Fibroblast of lung (primary cell): ENCODE measurements at regions not wholly inside any gene's neighbourhood (a gene's known extent, or its start where the extent isn't known, plus 50 kb on each side); places are given as distances from the start of the nearest gene placed in this dataset.

Source experiments
- DNase-seq, 2 donors: peaks; one replicate each; pipeline versions ENCODE4 v3.0.0 to v3.0.0-alpha.2; 2010; ENCODE audit warnings: low read depth in 2 of 2
- H2AFZ ChIP-seq: 2 replicates; pipeline ENCODE4 v1.5.1; 2012; ENCODE audit warnings: low read length, control low read depth, inconsistent platforms
- H3K27ac ChIP-seq: 2 replicates; pipeline ENCODE4 v1.5.1; 2011; ENCODE audit warnings: low read length, control low read depth; ENCODE audit not compliant: insufficient read depth
- H3K27me3 ChIP-seq: 2 replicates; pipeline ENCODE4 v1.5.1; 2011; ENCODE audit warnings: mild to moderate bottlenecking, low read length; ENCODE audit not compliant: control insufficient read depth, insufficient read depth
- H3K36me3 ChIP-seq: 2 replicates; pipeline ENCODE4 v1.5.1; 2011; ENCODE audit warnings: low read length; ENCODE audit not compliant: control insufficient read depth, insufficient read depth
- H3K4me1 ChIP-seq: 2 replicates; pipeline ENCODE4 v1.5.1; 2011; ENCODE audit warnings: low read length; ENCODE audit not compliant: control insufficient read depth, insufficient read depth; ENCODE audit errors: extremely low read depth
- H3K4me2 ChIP-seq: 2 replicates; pipeline ENCODE4 v1.5.1; 2011; ENCODE audit warnings: low read length, control low read depth; ENCODE audit not compliant: insufficient read depth; ENCODE audit errors: extremely low read depth
- H3K4me3 ChIP-seq, 4 experiments: fragments of 200-600 bp in 1 of 4; sonication (generic) in 1 of 4; replicated peaks in 1 of 4; 2 replicates each; pipeline ENCODE4 v1.5.1; 2011 to 2016; ENCODE audit warnings: low read length in 4 of 4, low read depth in 3 of 4, mild to moderate bottlenecking in 3 of 4, control low read depth in 2 of 4, inconsistent platforms in 1 of 4, mixed read lengths in 1 of 4; ENCODE audit not compliant: insufficient read depth in 1 of 4; ENCODE audit errors: control extremely low read depth in 1 of 4
- H3K79me2 ChIP-seq: 2 replicates; pipeline ENCODE4 v1.5.1; 2012; ENCODE audit warnings: mild to moderate bottlenecking, low read length, inconsistent platforms; ENCODE audit not compliant: control insufficient read depth, insufficient read depth
- H3K9ac ChIP-seq: 2 replicates; pipeline ENCODE4 v1.5.1; 2011; ENCODE audit warnings: mild to moderate bottlenecking, low read length, control low read depth; ENCODE audit not compliant: insufficient read depth
- H3K9me3 ChIP-seq: 2 replicates; pipeline ENCODE4 v1.5.1; 2012; ENCODE audit warnings: low read depth, low read length; ENCODE audit not compliant: control insufficient read depth, insufficient read depth
- H4K20me1 ChIP-seq: 2 replicates; pipeline ENCODE4 v1.5.1; 2011; ENCODE audit warnings: low read length; ENCODE audit not compliant: control insufficient read depth, insufficient read depth; ENCODE audit errors: extremely low read depth
- EZH2 ChIP-seq: IDR thresholded peaks from 2 replicates; pipeline ENCODE4 v1.5.1; 2012; ENCODE audit warnings: low read length, control low read depth, mild to moderate bottlenecking; ENCODE audit errors: missing control alignments
- TF ChIP-seq, protein P1 (sequence below), 2 donors: IDR thresholded peaks in 1 of 2; conservative IDR thresholded peaks in 1 of 2; 1 replicate in 1 of 2; 2 replicates in 1 of 2; pipeline ENCODE4 v1.5.1; 2011 to 2012; ENCODE audit warnings: low read length in 2 of 2, control low read depth in 1 of 2, inconsistent platforms in 1 of 2, low read depth in 1 of 2, mild to moderate bottlenecking in 1 of 2

DNA sequence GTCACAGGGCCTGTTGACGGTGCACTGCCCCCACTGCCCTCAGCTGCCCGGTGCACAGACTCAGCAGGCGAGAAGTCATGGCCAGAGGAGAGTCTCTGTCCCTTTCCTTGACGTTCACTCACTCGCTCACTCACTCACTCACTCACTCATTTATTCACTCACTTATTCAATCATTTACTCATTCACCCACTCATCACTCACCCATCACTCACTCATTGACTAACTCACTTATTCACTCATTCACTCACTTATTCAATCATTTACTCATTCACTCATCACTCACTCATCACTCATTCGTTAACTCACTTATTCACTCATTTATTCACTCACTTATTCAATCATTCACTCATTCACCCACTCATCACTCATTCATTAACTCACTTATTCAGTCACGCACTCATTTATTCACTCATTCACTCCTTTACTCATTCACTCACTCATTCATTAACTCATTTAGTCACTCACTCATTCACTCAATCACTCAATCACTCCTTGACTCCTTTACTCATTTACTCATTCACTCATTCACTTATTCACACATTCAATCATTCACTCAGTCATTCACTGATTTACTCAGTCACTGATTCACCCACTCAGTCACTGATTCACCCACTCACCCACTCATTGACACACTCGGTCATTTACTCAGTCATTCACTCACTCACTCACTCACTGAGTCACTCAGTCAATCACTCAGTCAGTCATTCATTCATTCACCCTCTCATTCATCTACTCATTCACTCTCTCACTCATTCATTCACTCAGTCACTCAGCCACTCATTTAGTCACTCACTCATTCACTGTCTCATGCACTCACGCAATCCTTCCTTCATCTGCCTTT lies 1193.5 kb downstream of the BRD1 start:
- H2AFZ ChIP-seq, result no peak overlapping the region
- no peak for DNase-seq
- no peaks in the 10 kb centered on the region for H3K4me1 ChIP-seq
- no peak overlapping the region for H3K9ac ChIP-seq
- no peaks in the 10 kb centered on the region for H4K20me1 ChIP-seq
- H3K4me3 ChIP-seq, result no peak overlapping the region
- H3K27ac ChIP-seq, result no peak overlapping the region
- TF ChIP-seq EZH2, result no peak
- TF ChIP-seq, protein P1, sequence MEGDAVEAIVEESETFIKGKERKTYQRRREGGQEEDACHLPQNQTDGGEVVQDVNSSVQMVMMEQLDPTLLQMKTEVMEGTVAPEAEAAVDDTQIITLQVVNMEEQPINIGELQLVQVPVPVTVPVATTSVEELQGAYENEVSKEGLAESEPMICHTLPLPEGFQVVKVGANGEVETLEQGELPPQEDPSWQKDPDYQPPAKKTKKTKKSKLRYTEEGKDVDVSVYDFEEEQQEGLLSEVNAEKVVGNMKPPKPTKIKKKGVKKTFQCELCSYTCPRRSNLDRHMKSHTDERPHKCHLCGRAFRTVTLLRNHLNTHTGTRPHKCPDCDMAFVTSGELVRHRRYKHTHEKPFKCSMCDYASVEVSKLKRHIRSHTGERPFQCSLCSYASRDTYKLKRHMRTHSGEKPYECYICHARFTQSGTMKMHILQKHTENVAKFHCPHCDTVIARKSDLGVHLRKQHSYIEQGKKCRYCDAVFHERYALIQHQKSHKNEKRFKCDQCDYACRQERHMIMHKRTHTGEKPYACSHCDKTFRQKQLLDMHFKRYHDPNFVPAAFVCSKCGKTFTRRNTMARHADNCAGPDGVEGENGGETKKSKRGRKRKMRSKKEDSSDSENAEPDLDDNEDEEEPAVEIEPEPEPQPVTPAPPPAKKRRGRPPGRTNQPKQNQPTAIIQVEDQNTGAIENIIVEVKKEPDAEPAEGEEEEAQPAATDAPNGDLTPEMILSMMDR (conservative IDR thresholded peaks at IDR 0.05 in 1 of 2, IDR thresholded peaks at IDR 0.05 in 1 of 2; ENCODE audit: low read depth in 1 of 2, low read length in 2 of 2), result no peak
- no peaks in the 10 kb centered on the region for H3K36me3 ChIP-seq
- no peak overlapping the region for H3K4me2 ChIP-seq
- H3K27me3 ChIP-seq, result no peaks in the 10 kb centered on the region
- no peaks in the 10 kb centered on the region for H3K9me3 ChIP-seq
- no peaks in the 10 kb centered on the region for H3K79me2 ChIP-seq

DNA sequence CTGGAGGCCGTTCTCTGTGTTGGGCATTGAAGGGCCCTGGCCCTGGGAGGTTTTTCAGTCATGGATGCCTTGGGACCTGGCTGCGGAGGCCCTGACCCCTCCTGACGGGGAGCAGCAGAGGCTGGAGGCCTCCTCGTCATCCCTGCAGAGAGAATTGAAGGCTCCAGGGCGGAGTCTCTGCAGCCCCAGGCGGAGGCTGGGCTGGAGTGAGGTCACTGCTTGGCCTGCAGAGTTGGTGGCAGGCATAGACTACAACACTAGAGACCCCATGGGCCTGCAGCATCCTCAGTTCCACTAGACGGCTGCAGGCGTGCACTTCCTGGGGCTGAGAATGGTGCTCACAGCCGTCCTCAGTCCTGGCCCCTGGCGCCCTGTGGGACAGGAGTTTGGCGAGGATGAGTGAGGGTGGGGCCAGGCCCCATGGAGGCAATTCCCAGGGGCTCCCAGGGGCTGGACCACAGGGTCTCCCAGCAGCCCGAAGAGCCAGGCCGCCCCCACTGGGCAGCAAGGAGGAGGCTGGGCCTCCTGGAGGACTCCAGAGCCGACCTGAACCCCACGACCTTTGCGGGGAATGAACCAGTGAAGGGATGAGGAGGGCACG lies 1194.9 kb downstream of the BRD1 start:
- H3K4me3 ChIP-seq, result no peak overlapping the region
- no peak overlapping the region for H3K4me2 ChIP-seq
- no peaks in the 10 kb centered on the region for H3K36me3 ChIP-seq
- H3K27ac ChIP-seq, result no peak overlapping the region
- H3K79me2 ChIP-seq, result no peaks in the 10 kb centered on the region
- no peak overlapping the region for H3K9ac ChIP-seq
- no peak for DNase-seq
- H3K4me1 ChIP-seq, result no peaks in the 10 kb centered on the region
- H3K27me3 ChIP-seq, result no peaks in the 10 kb centered on the region
- no peak overlapping the region for H2AFZ ChIP-seq
- no peaks in the 10 kb centered on the region for H3K9me3 ChIP-seq
- TF ChIP-seq EZH2, result no peak
- TF ChIP-seq, protein P1 (conservative IDR thresholded peaks at IDR 0.05 in 1 of 2, IDR thresholded peaks at IDR 0.05 in 1 of 2; ENCODE audit: low read depth in 1 of 2, low read length in 2 of 2), result no peak
- no peaks in the 10 kb centered on the region for H4K20me1 ChIP-seq

DNA sequence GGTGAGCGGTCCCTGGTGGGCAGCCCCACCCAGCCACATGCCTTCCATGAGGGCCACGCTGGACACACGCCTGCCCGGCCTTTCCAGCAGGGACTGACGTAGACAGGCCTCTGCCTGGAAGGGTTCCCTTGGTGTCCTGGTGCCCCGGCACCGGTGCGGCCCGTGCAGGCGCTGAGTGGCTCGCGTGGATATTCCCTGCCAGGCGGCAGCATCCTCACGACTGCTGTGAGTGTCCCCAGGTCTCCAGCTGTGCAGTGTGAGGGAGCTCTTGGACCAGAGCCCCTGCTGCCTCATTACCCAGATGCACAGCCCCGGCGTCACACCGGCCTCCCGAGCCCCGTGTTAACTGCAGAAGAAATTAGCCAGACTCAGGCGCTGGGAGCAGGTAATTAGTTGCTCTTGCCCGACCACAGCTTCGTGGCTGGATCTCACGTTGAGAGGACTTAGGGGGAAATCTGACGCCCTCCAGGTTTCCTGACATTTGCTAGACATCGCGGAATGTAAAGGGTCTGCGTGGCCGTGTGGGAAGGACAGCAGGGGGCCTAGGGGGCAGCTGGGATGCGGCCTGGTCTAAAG lies 1196.3 kb downstream of the BRD1 start:
- DNase-seq, result no peak
- Histone ChIP-seq H4K20me1 (no peaks in the 10 kb centered on the region), H2AFZ (no peak overlapping the region), H3K36me3 (no peaks in the 10 kb centered on the region), H3K27me3 (no peaks in the 10 kb centered on the region), H3K4me3 (no peak overlapping the region), H3K9me3 (no peaks in the 10 kb centered on the region), H3K4me1 (no peaks in the 10 kb centered on the region), H3K79me2 (no peaks in the 10 kb centered on the region), H3K27ac (no peak overlapping the region), H3K9ac (no peak overlapping the region), H3K4me2 (no peak overlapping the region)
- TF ChIP-seq, protein P1 (conservative IDR thresholded peaks at IDR 0.05 in 1 of 2, IDR thresholded peaks at IDR 0.05 in 1 of 2; ENCODE audit: low read depth in 1 of 2, low read length in 2 of 2), result no peak
- TF ChIP-seq EZH2, result no peak
